HG02678 (cell line): ENCODE measurements at regions not wholly inside any gene's neighbourhood (a gene's known extent, or its start where the extent isn't known, plus 50 kb on each side); places are given as distances from the start of the nearest gene placed in this dataset.

Experiments
- ATAC-seq: cut with Tn5 transposase; IDR thresholded peaks from one replicate; pipeline ENCODE4 v1.9.1; 2021; ENCODE audit warnings: mild to moderate bottlenecking, moderate library complexity; ENCODE audit not compliant: unreplicated experiment

DNA sequence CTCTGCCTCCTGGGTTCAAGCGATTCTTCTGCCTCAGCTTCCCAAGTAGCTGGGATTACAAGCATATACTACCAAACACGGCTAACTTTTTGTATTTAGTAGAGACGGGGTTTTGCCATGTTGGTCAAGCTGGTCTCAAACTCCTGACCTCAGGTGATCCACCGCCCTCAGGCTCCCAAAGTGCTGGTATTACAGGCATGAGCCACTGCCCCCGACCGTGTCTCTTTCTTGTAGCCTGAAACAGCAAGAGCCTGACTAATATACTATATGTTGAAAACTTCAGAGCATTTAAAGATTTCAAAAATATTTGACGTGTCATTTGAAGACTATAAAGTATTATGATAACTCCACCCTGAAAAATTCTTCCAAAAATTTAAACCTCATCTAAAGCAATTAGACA is 71.7 kb upstream of the ZNF648 start:
- ATAC-seq = no peak

DNA sequence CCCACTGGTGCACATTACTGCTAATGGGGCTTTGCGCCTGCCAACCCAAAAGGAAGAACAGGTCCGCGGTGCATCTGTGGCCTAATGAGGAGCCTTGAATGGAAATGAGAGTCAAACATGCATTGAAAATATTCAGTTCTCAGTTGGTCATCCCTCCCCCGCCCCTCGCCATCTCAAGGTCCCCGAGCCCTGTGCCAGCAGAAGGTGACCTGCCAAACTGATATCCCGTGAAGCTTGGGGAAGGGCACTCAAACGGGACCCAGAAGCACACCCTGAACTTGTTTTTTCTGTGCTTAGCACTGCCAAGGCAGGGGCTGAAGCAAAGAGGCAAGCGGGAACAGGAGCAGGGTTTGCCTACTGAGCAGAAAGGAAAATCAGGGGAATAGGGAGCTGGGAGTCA is 67.9 kb upstream of the ZNF648 start:
- no peak for ATAC-seq

DNA sequence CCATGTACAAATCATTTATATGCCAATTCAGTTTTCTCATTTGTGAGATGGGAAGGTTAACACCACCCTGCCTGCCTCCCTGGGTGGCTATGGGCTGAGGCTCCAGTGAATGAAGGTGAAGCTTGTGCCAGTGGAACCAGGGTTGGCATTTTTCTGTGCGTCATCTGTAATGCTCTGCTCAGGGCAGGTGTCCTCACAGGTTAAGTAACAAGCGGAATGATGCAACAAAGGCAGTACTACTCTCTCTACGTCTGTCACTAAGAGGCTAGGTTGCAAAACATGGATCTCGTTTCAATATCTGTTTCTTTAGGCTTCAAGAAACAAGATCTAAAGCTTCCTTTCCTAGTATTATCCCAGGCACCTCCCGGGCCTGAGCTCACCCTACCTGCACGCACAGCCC is 67.0 kb upstream of the ZNF648 start:
- no peak for ATAC-seq

DNA sequence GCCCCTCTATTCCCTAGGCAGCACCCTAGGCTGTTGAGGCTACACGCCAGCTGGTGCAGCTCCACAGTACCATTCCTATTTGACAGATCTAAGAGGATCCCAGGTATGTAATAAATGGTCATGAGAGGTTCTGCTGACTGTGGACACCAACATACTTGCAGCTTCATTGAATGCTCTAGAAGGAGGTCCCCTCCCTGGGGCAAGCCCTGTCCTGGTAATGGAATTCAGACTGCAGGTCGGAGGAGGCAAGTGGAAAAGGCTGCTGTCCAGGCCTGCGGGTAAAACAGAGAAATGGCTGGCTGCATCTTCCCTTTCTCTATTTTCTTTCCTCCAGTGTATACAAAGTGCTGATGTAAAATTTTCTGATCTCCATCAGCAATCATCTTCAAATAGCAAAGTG is 66.1 kb upstream of the ZNF648 start:
- ATAC-seq = no peak

DNA sequence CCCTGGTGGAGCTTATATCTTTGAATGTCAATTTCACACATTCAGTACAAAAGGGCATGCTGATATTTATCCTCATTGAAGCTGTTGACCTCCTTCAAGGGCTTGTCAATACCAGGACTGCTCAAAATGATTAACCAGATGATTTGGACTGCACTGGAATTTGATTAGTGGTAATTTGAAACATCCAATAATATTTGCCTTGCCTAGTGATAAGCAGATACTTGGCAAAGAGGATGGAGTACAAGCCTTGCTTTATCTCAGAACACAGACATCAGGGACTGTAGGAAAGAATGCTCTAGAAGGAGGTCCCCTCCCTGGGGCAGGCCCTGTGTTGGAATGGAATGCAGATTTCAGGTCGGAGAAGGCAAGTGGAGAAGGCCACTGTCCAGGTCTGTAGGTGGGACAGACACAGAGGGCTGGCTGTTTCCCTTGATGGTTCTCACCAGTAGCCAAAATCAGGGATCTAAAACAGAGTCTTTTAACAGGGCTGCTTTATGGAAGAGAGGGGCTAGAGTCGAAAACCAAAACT is 64.8 kb upstream of the ZNF648 start:
- ATAC-seq = no peak

DNA sequence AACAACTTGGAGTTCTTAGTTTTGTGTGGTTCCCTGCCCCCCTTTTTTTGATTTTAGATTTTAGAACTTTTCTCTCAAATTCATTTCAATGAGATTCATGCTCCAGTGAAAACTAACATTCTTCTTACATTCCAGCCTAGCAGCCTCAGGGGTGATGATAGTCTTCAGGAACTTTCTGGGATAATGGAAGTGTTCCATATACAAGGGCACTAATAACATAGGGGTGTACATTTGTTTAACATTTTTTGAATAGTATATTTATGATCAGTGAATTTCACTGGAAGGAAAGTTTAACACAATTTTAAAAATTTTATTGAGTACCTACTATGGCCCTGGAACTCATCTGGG is 61.4 kb upstream of the ZNF648 start:
- ATAC-seq = no peak

DNA sequence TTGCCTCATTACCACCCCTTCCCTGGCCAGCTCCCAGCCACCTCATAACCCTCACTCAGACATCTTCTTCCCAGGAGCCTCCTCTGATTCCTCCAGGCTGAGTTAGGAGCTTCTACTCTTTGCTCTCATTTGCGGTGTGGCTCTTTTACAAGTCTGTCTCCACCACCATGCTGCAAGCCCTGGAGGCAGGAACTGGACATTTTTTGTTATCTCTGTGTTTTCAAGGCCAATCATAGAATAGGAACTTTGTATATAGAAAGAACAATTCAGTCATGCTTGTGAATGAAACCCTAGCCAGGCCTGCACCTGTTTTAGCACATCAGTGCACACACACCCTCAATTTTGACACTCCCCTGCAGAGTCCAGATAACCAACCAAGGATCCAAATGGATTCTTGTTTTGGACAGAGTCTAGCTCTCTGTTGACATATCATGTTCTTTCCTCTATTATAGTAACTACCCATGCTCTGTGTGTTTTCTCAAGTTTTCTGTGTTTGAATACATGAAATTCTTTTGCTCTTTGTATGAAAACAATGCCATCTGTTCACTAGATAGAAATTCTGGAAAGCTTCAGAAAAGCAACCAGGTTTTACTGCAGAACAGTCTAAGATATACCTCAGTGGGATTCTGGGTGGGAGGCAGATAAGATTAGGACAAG is 60.9 kb upstream of the ZNF648 start:
- ATAC-seq = no peak

DNA sequence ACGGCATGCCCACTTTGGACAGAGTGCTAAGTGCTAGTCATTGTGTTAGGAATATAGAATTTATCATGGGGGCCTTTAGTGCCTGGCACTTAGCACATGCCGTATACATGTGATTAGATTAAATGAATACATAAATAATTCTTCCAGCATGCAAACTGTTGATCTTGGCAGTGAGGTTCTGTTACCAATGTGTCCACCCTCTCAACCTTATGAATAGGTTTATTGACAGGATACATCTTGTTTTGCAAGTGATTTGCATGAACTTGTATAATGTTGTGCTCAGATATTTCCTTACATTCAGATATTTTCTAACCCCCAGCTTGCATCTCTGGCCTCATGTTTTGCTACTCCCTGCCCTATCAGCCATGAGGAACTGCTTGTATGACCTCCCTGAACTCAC is 60.3 kb upstream of the ZNF648 start:
- ATAC-seq = no peak

DNA sequence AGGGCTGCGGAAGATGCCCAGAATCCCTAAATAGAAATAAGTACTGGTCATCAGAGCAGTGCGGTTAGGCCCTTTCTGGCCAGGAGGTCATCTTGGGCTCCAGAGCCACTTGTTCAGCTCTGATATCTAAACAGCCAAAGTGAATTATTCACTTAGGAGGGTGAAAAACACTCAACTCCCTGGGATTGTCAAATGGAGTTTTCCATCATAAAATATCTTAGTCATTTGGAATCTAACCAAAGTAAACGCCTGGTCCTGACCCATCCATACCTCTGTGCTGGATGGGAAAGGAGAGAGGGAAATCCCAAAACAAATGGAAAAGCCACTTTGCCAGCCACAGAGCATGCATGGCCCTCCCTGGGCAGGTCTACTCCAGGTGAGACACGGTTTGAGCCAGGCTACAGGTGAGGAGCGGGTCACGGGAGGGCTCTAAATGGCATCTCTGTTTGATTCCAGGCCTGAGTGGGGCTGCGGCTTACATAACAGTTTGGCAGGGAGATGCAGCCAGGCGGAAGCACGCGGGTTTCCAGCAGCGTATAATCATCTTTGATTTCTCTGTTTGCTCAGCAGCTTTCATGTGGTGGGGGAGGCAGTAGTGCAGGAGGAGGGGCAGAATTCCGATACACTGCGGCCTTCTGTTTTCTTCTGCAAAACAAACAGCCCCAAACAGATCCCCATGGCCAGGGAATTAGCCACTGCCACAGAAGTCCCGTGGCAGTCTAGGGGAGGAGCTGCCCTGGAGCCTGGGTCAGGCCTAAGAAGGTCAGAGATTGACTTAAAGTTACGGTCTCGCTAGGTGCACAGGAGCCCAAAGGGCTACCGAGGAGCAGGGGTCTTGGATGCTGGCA is 59.1 kb upstream of the ZNF648 start:
- ATAC-seq = no peak

DNA sequence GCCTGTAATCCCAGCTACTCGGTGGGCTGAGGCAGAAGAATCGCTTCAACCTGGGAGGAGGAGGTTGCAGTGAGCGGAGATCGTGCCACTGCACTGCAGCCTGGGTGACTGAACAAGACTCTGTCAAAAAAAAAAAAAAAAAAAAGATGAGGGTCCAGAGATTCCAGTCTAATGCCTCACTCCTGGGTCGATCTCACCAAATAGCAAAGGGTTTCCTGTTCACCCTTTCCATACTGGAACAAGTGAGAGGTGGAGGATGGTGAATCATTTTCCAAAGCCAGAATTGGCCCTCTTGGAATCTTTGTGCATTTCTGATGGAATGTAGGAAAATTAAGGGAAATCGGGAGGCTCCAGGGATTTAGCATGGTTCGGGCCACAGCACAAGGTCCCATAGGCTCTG is 58.1 kb upstream of the ZNF648 start:
- no peak for ATAC-seq

DNA sequence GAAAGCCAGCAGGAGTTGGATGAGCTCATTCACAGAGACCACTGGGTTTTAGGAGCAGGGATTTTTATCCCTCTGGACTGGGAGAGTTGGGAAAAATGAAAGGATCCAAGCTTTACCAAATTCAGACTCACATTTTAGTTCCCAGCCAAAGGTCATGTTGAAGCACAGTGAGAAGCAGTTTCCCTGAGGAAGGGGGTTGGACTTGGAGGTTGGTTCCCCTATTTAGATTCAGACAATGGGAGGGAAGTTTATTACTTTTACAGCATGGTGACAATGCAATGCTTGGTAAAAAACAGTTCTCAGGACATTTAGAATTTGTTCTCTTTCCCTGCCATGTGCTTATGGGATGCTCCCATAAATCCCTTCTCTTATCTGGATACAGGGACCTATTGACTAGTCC is 57.3 kb upstream of the ZNF648 start:
- ATAC-seq = no peak

DNA sequence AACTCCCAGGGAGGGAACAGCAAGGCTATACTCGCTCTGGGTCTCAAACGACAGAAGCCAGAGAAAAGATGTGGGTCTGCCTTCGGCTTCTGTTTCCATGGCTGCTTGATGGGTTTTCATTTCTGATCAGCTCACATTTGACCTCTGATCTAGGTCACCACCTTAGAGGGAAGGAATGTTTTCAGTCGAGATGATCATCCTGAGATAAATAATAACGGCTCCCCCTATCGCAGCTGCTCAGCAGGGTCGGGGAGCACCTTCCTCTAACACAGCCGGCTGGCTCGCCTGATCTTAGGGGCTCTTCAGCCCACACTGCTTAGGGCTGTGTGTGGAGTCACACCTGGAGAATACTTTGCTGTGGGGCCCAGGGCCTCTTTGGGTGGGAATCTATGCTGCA is 53.1 kb upstream of the ZNF648 start:
- no peak for ATAC-seq

DNA sequence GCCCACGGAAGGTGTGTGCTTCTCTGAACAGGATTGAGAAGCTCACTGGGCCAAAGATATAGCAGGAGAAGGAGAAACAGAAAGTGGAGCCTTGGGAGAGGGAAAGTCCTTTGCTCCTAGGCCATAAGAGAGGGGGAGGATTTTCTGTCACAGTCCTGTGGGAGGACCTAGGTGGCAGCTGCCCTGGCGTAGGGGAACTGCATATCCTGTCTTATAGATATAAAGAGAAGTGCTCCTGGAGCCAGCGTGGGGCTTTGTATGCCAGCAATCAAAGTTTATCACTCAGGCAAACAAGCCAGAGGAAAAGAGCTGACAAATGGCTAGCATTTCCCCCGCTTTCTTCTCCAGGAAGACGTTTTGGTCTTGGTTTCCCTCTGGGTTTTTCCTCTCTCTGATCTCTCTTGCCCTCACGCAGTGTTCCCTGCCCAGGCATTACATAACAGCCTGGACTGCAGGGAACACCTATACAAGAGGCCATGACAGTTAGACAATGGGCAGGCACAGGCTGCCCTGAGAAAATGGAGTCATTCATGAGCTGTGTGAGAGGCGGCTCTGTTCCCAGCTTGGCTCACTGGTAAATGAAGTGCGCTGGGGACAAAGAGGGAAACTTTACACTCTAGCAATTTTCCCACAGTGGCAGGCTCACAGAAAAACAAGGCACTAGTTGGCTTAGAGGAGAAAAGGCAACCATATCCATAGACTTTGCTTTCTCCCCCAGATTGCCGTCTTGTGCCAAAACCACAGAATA is 52.5 kb upstream of the ZNF648 start:
- no peak for ATAC-seq

DNA sequence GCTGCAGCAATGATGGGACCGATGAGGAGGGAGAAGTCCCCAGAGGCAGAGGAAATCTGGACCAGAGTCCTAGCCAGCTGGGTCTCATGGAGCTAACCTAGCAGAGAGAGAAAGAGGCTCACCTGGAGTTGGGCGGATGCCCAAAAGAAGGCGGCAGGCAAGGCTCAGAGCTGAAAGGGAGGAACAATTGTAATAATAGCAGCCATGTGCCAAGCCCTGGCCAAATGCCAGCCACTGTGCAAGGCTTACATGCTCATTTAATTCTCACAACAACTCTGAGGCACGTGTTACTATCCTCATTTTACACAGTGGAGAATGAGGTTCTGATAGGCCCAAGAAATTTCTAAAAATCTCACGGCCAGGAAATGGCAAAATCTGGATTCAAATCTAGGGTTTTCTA is 50.0 kb upstream of the ZNF648 start:
- no peak for ATAC-seq
